IMR-90 (cell line): ENCODE measurements at regions not wholly inside any gene's neighbourhood (a gene's known extent, or its start where the extent isn't known, plus 50 kb on each side); places are given as distances from the start of the nearest gene placed in this dataset.

ENCODE experiments used
- CTCF ChIP-seq: conservative IDR thresholded peaks from 2 replicates; pipeline ENCODE4 v1.5.1; 2012; ENCODE audit warnings: mild to moderate bottlenecking, low read depth, low read length, improper control_type of control experiment
- ELK1 ChIP-seq: fragments of 150-350 bp; IDR thresholded peaks from 2 replicates; pipeline ENCODE4 v1.6.1; 2016; ENCODE audit warnings: low read depth, mild to moderate bottlenecking, low read length, moderate library complexity, borderline replicate concordance
- POLR2A ChIP-seq: IDR thresholded peaks from 2 replicates; pipeline ENCODE4 v1.6.1; 2012; ENCODE audit warnings: mild to moderate bottlenecking, low read depth, low read length
- RAD21 ChIP-seq: IDR thresholded peaks from 2 replicates; pipeline ENCODE4 v1.6.1; 2012; ENCODE audit warnings: low read length, improper control_type of control experiment

GRCh38 chr1:47537966-47538365 is 100.1 kb downstream of the FOXD2 start:
- TF ChIP-seq CTCF (no peak), ELK1 (no peak), POLR2A (no peak), RAD21 (no peak)
